Trophoblast cell (in vitro differentiated cells and primary cell): ENCODE measurements at regions not wholly inside any gene's neighbourhood (a gene's known extent, or its start where the extent isn't known, plus 50 kb on each side); places are given as distances from the start of the nearest gene placed in this dataset.

Experiments used
- DNase-seq, 2 donors: peaks; one replicate each; pipeline ENCODE4 v3.0.0-alpha.2; 2016
- H2AFZ ChIP-seq: 2 replicates; pipeline ENCODE4 v1.6.1; 2013; ENCODE audit warnings: low read length, moderate library complexity, mild to moderate bottlenecking; ENCODE audit not compliant: insufficient read depth, poor library complexity
- H2AK5ac ChIP-seq: 2 replicates; pipeline ENCODE4 v1.6.1; 2013; ENCODE audit warnings: mild to moderate bottlenecking, low read length
- H2BK120ac ChIP-seq: 2 replicates; pipeline ENCODE4 v1.6.1; 2013; ENCODE audit warnings: low read length, mild to moderate bottlenecking, moderate library complexity; ENCODE audit not compliant: insufficient read depth, poor library complexity
- H2BK12ac ChIP-seq: 2 replicates; pipeline ENCODE4 v1.6.1; 2013; ENCODE audit warnings: mild to moderate bottlenecking, low read length, moderate library complexity
- H2BK5ac ChIP-seq: 2 replicates; pipeline ENCODE4 v1.6.1; 2013; ENCODE audit warnings: low read length, low read depth, moderate library complexity, mild to moderate bottlenecking; ENCODE audit not compliant: poor library complexity
- H3K14ac ChIP-seq: 2 replicates; pipeline ENCODE4 v1.6.1; 2013; ENCODE audit warnings: mild to moderate bottlenecking, low read length
- H3K18ac ChIP-seq: 2 replicates; pipeline ENCODE4 v1.6.1; 2013; ENCODE audit warnings: mild to moderate bottlenecking, low read length
- H3K23ac ChIP-seq: 2 replicates; pipeline ENCODE4 v1.6.1; 2013; ENCODE audit warnings: low read length
- H3K27ac ChIP-seq: 2 replicates; pipeline ENCODE4 v1.5.1; 2013; ENCODE audit warnings: low read depth, mild to moderate bottlenecking, inconsistent platforms, low read length, moderate library complexity
- H3K27me3 ChIP-seq: 2 replicates; pipeline ENCODE4 v1.6.1; 2013; ENCODE audit warnings: inconsistent platforms, mild to moderate bottlenecking, low read length, moderate library complexity; ENCODE audit not compliant: insufficient read depth
- H3K36me3 ChIP-seq, 2 experiments: 1 replicate in 1 of 2; 2 replicates in 1 of 2; pipeline ENCODE4 v1.6.1; 2013; ENCODE audit warnings: low read length in 2 of 2, mild to moderate bottlenecking in 2 of 2, moderate library complexity in 1 of 2; ENCODE audit not compliant: insufficient read depth in 2 of 2, control insufficient read depth in 1 of 2
- H3K4ac ChIP-seq: 2 replicates; pipeline ENCODE4 v1.6.1; 2013; ENCODE audit warnings: low read depth, mild to moderate bottlenecking, low read length, moderate library complexity
- H3K4me1 ChIP-seq, 2 experiments: 1 replicate in 1 of 2; 2 replicates in 1 of 2; pipeline ENCODE4 v1.6.1; 2013; ENCODE audit warnings: low read length in 2 of 2, mild to moderate bottlenecking in 2 of 2, moderate library complexity in 1 of 2; ENCODE audit not compliant: insufficient read depth in 2 of 2, control insufficient read depth in 1 of 2
- H3K4me2 ChIP-seq: 2 replicates; pipeline ENCODE4 v1.6.1; 2013; ENCODE audit warnings: inconsistent platforms, mild to moderate bottlenecking, low read length, moderate library complexity
- H3K4me3 ChIP-seq: 2 replicates; pipeline ENCODE4 v1.5.1; 2013; ENCODE audit warnings: mild to moderate bottlenecking, low read depth, low read length, inconsistent platforms
- H3K79me1 ChIP-seq: one replicate; pipeline ENCODE4 v1.6.1; 2013; ENCODE audit warnings: low read length
- H3K79me2 ChIP-seq: 2 replicates; pipeline ENCODE4 v1.6.1; 2013; ENCODE audit warnings: low read length, mild to moderate bottlenecking; ENCODE audit not compliant: control insufficient read depth, insufficient read depth, poor library complexity
- H3K9ac ChIP-seq: 2 replicates; pipeline ENCODE4 v1.6.1; 2013; ENCODE audit warnings: mild to moderate bottlenecking, low read length
- H3K9me3 ChIP-seq: 2 replicates; pipeline ENCODE4 v1.6.1; 2013; ENCODE audit warnings: low read depth, mild to moderate bottlenecking, control low read depth, inconsistent platforms, low read length; ENCODE audit not compliant: insufficient read depth
- H4K12ac ChIP-seq: 2 replicates; pipeline ENCODE4 v1.6.1; 2013; ENCODE audit warnings: low read depth, mild to moderate bottlenecking, low read length, moderate library complexity
- H4K8ac ChIP-seq: 2 replicates; pipeline ENCODE4 v1.6.1; 2013; ENCODE audit warnings: low read depth, mild to moderate bottlenecking, low read length, moderate library complexity
- H4K91ac ChIP-seq: one replicate; pipeline ENCODE4 v1.6.1; 2013; ENCODE audit warnings: low read depth, mild to moderate bottlenecking, low read length, moderate library complexity
- WGBS: extraction: QIAGEN DNeasy Blood & Tissue Kit; methylation state at CpG from one replicate; pipeline ENCODE4 v1.1.7; 2013; ENCODE audit warnings: missing lambda C conversion rate; ENCODE audit not compliant: insufficient read length, insufficient coverage; ENCODE audit errors: extremely low coverage; 5-methylcytosine and 5-hydroxymethylcytosine counted together

- H2BK12ac ChIP-seq = no peak overlapping the region
- no CpG with 5 or more reads among the region's 5 CpGs for WGBS
- H2BK120ac ChIP-seq = no peak overlapping the region
- no peak overlapping the region for H4K12ac ChIP-seq
- H2AFZ ChIP-seq = no peak overlapping the region
- no peaks in the 10 kb centered on the region for H3K27me3 ChIP-seq
- no peak overlapping the region for H3K23ac ChIP-seq
- H3K14ac ChIP-seq = no peak overlapping the region
- no peak overlapping the region for H3K4ac ChIP-seq
- no peak overlapping the region for H3K4me2 ChIP-seq
- H4K91ac ChIP-seq = no peak overlapping the region
- H3K79me1 ChIP-seq = peaks cover 4% of the 10 kb centered on the region
- no peak for DNase-seq
- no peak overlapping the region for H2AK5ac ChIP-seq
- no peak overlapping the region for H4K8ac ChIP-seq
- H3K9ac ChIP-seq = no peak overlapping the region
- H3K4me3 ChIP-seq = no peak overlapping the region
- no peaks in the 10 kb centered on the region for H3K9me3 ChIP-seq
- H2BK5ac ChIP-seq = no peak overlapping the region
- no peaks in the 10 kb centered on the region for H3K36me3 ChIP-seq
- H3K4me1 ChIP-seq = no peaks in the 10 kb centered on the region
- H3K18ac ChIP-seq = no peak overlapping the region
- no peaks in the 10 kb centered on the region for H3K79me2 ChIP-seq
- H3K27ac ChIP-seq = no peak overlapping the region
These were observed 419.4 kb upstream of the ADAMTS9 start for GRCh38 chr3:65107174-65107573.

GRCh38 chr3:65101450-65101849, 413.6 kb upstream of the ADAMTS9 start:
- H4K91ac ChIP-seq = no peak overlapping the region

GRCh38 chr3:65098400-65098799, 410.6 kb upstream of the ADAMTS9 start:
- no peak overlapping the region for H4K8ac ChIP-seq
- no peak overlapping the region for H3K14ac ChIP-seq
- no peak overlapping the region for H3K18ac ChIP-seq
- H3K79me1 ChIP-seq = no peaks in the 10 kb centered on the region
- H3K36me3 ChIP-seq = no peaks in the 10 kb centered on the region
- H2BK120ac ChIP-seq = no peak overlapping the region
- H2AFZ ChIP-seq = no peak overlapping the region
- H3K4me3 ChIP-seq = no peak overlapping the region
- H3K9me3 ChIP-seq = no peaks in the 10 kb centered on the region
- H3K23ac ChIP-seq = no peak overlapping the region
- no peak overlapping the region for H3K9ac ChIP-seq
- no peak overlapping the region for H3K4me2 ChIP-seq
- H3K79me2 ChIP-seq = peaks cover 1% of the 10 kb centered on the region
- H2AK5ac ChIP-seq = no peak overlapping the region
- H2BK5ac ChIP-seq = no peak overlapping the region
- H3K27me3 ChIP-seq = no peaks in the 10 kb centered on the region
- no CpG with 5 or more reads among the region's 5 CpGs for WGBS
- H3K27ac ChIP-seq = no peak overlapping the region
- no peak overlapping the region for H3K4ac ChIP-seq
- no peak overlapping the region for H4K91ac ChIP-seq
- DNase-seq = no peak
- no peak overlapping the region for H2BK12ac ChIP-seq
- H3K4me1 ChIP-seq = peaks cover 0 to 2% of the 10 kb centered on the region in 2 experiments
- H4K12ac ChIP-seq = no peak overlapping the region

More at GRCh38 chr3:65101450-65101849, 413.6 kb upstream of the ADAMTS9 start:
- H3K4me1 ChIP-seq = peaks cover 0 to 2% of the 10 kb centered on the region in 2 experiments
- H4K12ac ChIP-seq = no peak overlapping the region
- H2BK5ac ChIP-seq = no peak overlapping the region
- H3K14ac ChIP-seq = no peak overlapping the region
- no peaks in the 10 kb centered on the region for H3K9me3 ChIP-seq
- no peak overlapping the region for H2BK120ac ChIP-seq
- H3K9ac ChIP-seq = no peak overlapping the region
- H3K4me2 ChIP-seq = no peak overlapping the region
- no peak overlapping the region for H3K4ac ChIP-seq
- H2AFZ ChIP-seq = no peak overlapping the region
- H4K8ac ChIP-seq = no peak overlapping the region
- no peak overlapping the region for H3K18ac ChIP-seq
- no peaks in the 10 kb centered on the region for H3K79me1 ChIP-seq
- no peaks in the 10 kb centered on the region for H3K36me3 ChIP-seq
- no peaks in the 10 kb centered on the region for H3K79me2 ChIP-seq
- no peak overlapping the region for H3K23ac ChIP-seq
- no peaks in the 10 kb centered on the region for H3K27me3 ChIP-seq
- H3K4me3 ChIP-seq = no peak overlapping the region
- H2BK12ac ChIP-seq = no peak overlapping the region
- WGBS = no CpG with 5 or more reads among the region's 1 CpG
- no peak overlapping the region for H2AK5ac ChIP-seq
- H3K27ac ChIP-seq = no peak overlapping the region
- DNase-seq = no peak

GRCh38 chr3:65096110-65096745, 408.4 kb upstream of the ADAMTS9 start:
- H3K79me2 ChIP-seq = peaks cover 1% of the 10 kb centered on the region
- WGBS = no CpG with 5 or more reads among the region's 4 CpGs

More at GRCh38 chr3:65096110-65096745, 408.4 kb upstream of the ADAMTS9 start:
- Histone ChIP-seq H2BK120ac (no peak overlapping the region), H3K4me2 (no peak overlapping the region), H3K36me3 (no peaks in the 10 kb centered on the region), H2AFZ (no peak overlapping the region), H3K18ac (no peak overlapping the region), H4K8ac (no peak overlapping the region), H3K4ac (no peak overlapping the region), H3K4me3 (no peak overlapping the region), H3K23ac (no peak overlapping the region), H3K4me1 (peaks cover 0 to 2% of the 10 kb centered on the region in 2 experiments), H3K79me1 (no peaks in the 10 kb centered on the region), H3K27ac (no peak overlapping the region), H4K91ac (no peak overlapping the region), H3K27me3 (no peaks in the 10 kb centered on the region), H2BK5ac (no peak overlapping the region), H4K12ac (no peak overlapping the region), H3K9me3 (no peaks in the 10 kb centered on the region), H3K9ac (no peak overlapping the region), H2BK12ac (no peak overlapping the region), H3K14ac (no peak overlapping the region), H2AK5ac (no peak overlapping the region)
- DNase-seq = no peak
